GM23338 (cell line): ENCODE measurements at regions not wholly inside any gene's neighbourhood (a gene's known extent, or its start where the extent isn't known, plus 50 kb on each side); places are given as distances from the start of the nearest gene placed in this dataset.

Experiments used
- CREB1 ChIP-seq: fragments of 250-450 bp; sonication (Bioruptor Pico); IDR thresholded peaks from 2 replicates; pipeline ENCODE4 v1.5.0; 2020; ENCODE audit warnings: low read depth, mild to moderate bottlenecking, moderate library complexity
- EZH2 ChIP-seq: fragments of 200-600 bp; sonication (generic); IDR thresholded peaks from one replicate; pipeline ENCODE4 v1.8.0; 2017; ENCODE audit warnings: antibody characterized with exemption, mild to moderate bottlenecking, low read depth; ENCODE audit not compliant: unreplicated experiment
- EZH2phosphoT487 ChIP-seq: fragments of 200-600 bp; sonication (generic); IDR thresholded peaks from one replicate; pipeline ENCODE4 v1.8.1; 2018; ENCODE audit warnings: antibody characterized with exemption; ENCODE audit not compliant: unreplicated experiment
- JUNB ChIP-seq: IDR thresholded peaks from one replicate; pipeline ENCODE4 v1.6.1; 2016; ENCODE audit warnings: antibody characterized with exemption; ENCODE audit not compliant: unreplicated experiment
- POLR2AphosphoS5 ChIP-seq: IDR thresholded peaks from 2 replicates; pipeline ENCODE4 v1.6.1; 2016; ENCODE audit warnings: antibody characterized with exemption, low read depth
- ZNF114 ChIP-seq: fragments of 250-450 bp; sonication (Bioruptor Pico); IDR thresholded peaks from 2 replicates; pipeline ENCODE4 v1.5.0; 2020; ENCODE audit warnings: mild to moderate bottlenecking, moderate library complexity
- TF ChIP-seq, protein P1 (sequence below), 2 experiments: fragments of 200-600 bp in 1 of 2; sonication (generic) in 1 of 2; conservative IDR thresholded peaks; 2 replicates each; pipeline versions ENCODE4 v1.5.1 to v1.6.1; 2016 to 2017; ENCODE audit warnings: antibody characterized with exemption in 2 of 2, low read depth in 2 of 2, mild to moderate bottlenecking in 2 of 2, moderate library complexity in 1 of 2
- TF ChIP-seq, protein P2 (sequence below): IDR thresholded peaks from one replicate; pipeline ENCODE4 v1.6.1; 2018; ENCODE audit warnings: antibody characterized with exemption; ENCODE audit not compliant: unreplicated experiment
- TF ChIP-seq, protein P3 (sequence below): IDR thresholded peaks from 2 replicates; pipeline ENCODE4 v1.6.1; 2016; ENCODE audit warnings: antibody characterized with exemption

DNA sequence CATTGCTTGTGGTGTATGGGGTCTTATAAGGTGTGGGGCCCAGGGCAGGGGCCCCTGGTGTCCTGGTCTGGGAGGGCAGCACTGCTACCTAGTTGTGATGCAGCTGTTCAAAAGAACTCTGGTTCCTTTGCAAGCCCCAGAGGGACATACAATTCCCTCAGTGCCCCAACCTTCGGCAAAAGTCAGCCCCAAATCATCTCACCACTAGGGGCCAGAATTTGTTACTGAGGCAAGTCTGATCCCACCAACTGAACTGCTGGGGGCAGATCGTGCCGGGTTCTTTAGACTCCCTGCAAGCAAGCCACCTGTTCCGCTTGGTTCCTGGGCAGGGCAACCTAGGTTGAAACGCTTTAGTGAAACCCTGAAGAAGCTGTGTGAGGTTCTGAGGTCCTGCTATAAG is 180.1 kb upstream of the S100G start:
- TF ChIP-seq, protein P1, sequence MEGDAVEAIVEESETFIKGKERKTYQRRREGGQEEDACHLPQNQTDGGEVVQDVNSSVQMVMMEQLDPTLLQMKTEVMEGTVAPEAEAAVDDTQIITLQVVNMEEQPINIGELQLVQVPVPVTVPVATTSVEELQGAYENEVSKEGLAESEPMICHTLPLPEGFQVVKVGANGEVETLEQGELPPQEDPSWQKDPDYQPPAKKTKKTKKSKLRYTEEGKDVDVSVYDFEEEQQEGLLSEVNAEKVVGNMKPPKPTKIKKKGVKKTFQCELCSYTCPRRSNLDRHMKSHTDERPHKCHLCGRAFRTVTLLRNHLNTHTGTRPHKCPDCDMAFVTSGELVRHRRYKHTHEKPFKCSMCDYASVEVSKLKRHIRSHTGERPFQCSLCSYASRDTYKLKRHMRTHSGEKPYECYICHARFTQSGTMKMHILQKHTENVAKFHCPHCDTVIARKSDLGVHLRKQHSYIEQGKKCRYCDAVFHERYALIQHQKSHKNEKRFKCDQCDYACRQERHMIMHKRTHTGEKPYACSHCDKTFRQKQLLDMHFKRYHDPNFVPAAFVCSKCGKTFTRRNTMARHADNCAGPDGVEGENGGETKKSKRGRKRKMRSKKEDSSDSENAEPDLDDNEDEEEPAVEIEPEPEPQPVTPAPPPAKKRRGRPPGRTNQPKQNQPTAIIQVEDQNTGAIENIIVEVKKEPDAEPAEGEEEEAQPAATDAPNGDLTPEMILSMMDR (conservative IDR thresholded peaks at IDR 0.05; ENCODE audit: low read depth in 2 of 2): peak; percentile 41 to 62; a peak in 3 of 4 replicates
- TF ChIP-seq, protein P2, sequence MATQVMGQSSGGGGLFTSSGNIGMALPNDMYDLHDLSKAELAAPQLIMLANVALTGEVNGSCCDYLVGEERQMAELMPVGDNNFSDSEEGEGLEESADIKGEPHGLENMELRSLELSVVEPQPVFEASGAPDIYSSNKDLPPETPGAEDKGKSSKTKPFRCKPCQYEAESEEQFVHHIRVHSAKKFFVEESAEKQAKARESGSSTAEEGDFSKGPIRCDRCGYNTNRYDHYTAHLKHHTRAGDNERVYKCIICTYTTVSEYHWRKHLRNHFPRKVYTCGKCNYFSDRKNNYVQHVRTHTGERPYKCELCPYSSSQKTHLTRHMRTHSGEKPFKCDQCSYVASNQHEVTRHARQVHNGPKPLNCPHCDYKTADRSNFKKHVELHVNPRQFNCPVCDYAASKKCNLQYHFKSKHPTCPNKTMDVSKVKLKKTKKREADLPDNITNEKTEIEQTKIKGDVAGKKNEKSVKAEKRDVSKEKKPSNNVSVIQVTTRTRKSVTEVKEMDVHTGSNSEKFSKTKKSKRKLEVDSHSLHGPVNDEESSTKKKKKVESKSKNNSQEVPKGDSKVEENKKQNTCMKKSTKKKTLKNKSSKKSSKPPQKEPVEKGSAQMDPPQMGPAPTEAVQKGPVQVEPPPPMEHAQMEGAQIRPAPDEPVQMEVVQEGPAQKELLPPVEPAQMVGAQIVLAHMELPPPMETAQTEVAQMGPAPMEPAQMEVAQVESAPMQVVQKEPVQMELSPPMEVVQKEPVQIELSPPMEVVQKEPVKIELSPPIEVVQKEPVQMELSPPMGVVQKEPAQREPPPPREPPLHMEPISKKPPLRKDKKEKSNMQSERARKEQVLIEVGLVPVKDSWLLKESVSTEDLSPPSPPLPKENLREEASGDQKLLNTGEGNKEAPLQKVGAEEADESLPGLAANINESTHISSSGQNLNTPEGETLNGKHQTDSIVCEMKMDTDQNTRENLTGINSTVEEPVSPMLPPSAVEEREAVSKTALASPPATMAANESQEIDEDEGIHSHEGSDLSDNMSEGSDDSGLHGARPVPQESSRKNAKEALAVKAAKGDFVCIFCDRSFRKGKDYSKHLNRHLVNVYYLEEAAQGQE: no peak
- TF ChIP-seq EZH2: no peak
- TF ChIP-seq, protein P3, sequence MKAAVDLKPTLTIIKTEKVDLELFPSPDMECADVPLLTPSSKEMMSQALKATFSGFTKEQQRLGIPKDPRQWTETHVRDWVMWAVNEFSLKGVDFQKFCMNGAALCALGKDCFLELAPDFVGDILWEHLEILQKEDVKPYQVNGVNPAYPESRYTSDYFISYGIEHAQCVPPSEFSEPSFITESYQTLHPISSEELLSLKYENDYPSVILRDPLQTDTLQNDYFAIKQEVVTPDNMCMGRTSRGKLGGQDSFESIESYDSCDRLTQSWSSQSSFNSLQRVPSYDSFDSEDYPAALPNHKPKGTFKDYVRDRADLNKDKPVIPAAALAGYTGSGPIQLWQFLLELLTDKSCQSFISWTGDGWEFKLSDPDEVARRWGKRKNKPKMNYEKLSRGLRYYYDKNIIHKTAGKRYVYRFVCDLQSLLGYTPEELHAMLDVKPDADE: no peak
- no peak for TF ChIP-seq POLR2AphosphoS5
- TF ChIP-seq EZH2phosphoT487: no peak
- no peak for TF ChIP-seq JUNB
- TF ChIP-seq CREB1: no peak
- no peak for TF ChIP-seq ZNF114 (CRISPR knock-in tag)
